K562 (cell line): ENCODE measurements at regions not wholly inside any gene's neighbourhood (a gene's known extent, or its start where the extent isn't known, plus 50 kb on each side); places are given as distances from the start of the nearest gene placed in this dataset.
A peak's percentile ranks its signal among the peaks of the same experiment; 100 is the strongest.

ENCODE experiments used
- ADNP ChIP-seq: fragments of 200-800 bp; sonication (Bioruptor generic); IDR thresholded peaks from 2 replicates; pipeline ENCODE4 v1.6.1; 2016; ENCODE audit warnings: missing genetic modification characterization, missing compliant biosample characterization
- ARID2 ChIP-seq: fragments of 450-650 bp; IDR thresholded peaks from 2 replicates; pipeline ENCODE4 v1.6.1; 2017; ENCODE audit warnings: antibody characterized with exemption, mild to moderate bottlenecking
- BRD9 ChIP-seq: fragments of 450-650 bp; IDR thresholded peaks from 2 replicates; pipeline ENCODE4 v1.6.1; 2018; ENCODE audit warnings: low read depth; ENCODE audit not compliant: partially characterized antibody
- FOXP4 ChIP-seq: sonication (generic); formaldehyde crosslinking; IDR thresholded peaks from 2 replicates; pipeline ENCODE4 v1.8.0; 2022; ENCODE audit warnings: mild to moderate bottlenecking, missing genetic modification reagents, borderline replicate concordance
- HMGN3 ChIP-seq: IDR thresholded peaks from 2 replicates; pipeline ENCODE4 v1.6.1; 2011; ENCODE audit warnings: borderline replicate concordance, low read depth, mild to moderate bottlenecking, mixed read lengths, low read length; ENCODE audit not compliant: insufficient read length; ENCODE audit errors: extremely low read depth
- IRF9 ChIP-seq: fragments of 450-650 bp; IDR thresholded peaks from 2 replicates; pipeline ENCODE4 v1.6.1; 2016; ENCODE audit warnings: missing biosample characterization, missing genetic modification characterization
- KHSRP ChIP-seq: fragments of 450-650 bp; IDR thresholded peaks from 2 replicates; pipeline ENCODE4 v1.6.1; 2017
- MCM7 ChIP-seq, 2 experiments: fragments of 450-650 bp; IDR thresholded peaks; 2 replicates each; pipeline ENCODE4 v1.6.1; 2016 to 2018
- MITF ChIP-seq: IDR thresholded peaks from 2 replicates; pipeline ENCODE4 v1.6.1; 2014; ENCODE audit warnings: antibody characterized with exemption
- MTA1 ChIP-seq: fragments of 450-650 bp; IDR thresholded peaks from 2 replicates; pipeline ENCODE4 v1.6.1; 2017; ENCODE audit warnings: borderline replicate concordance
- NCOA6 ChIP-seq: fragments of 450-650 bp; IDR thresholded peaks from 2 replicates; pipeline ENCODE4 v1.6.1; 2017; ENCODE audit warnings: mild to moderate bottlenecking
- OTX1 ChIP-seq: fragments of 450-650 bp; formaldehyde crosslinking; IDR thresholded peaks from 2 replicates; pipeline ENCODE4 v1.4.0; 2022; ENCODE audit warnings: mild to moderate bottlenecking
- PPARD ChIP-seq: fragments of 250-450 bp; sonication (Bioruptor Pico); IDR thresholded peaks from 2 replicates; pipeline ENCODE4 v1.8.0; 2022; ENCODE audit warnings: inconsistent platforms, mild to moderate bottlenecking, moderate library complexity
- RAD51 ChIP-seq: fragments of 450-650 bp; IDR thresholded peaks from 2 replicates; pipeline ENCODE4 v1.7.1; 2016; ENCODE audit warnings: low read depth, mild to moderate bottlenecking, borderline replicate concordance
- SLC30A9 ChIP-seq: fragments of 250-450 bp; sonication (Bioruptor Pico); IDR thresholded peaks from 2 replicates; pipeline ENCODE4 v1.8.0; 2022; ENCODE audit warnings: mild to moderate bottlenecking, moderate library complexity
- SUPT5H ChIP-seq: fragments of 450-650 bp; IDR thresholded peaks from 2 replicates; pipeline ENCODE4 v1.6.1; 2016
- TCFL5 ChIP-seq: fragments of 250-450 bp; sonication (Bioruptor Pico); conservative IDR thresholded peaks from 2 replicates; pipeline ENCODE4 v1.6.1; 2021; ENCODE audit warnings: mild to moderate bottlenecking, moderate library complexity, matching md5 sums
- TFAM ChIP-seq: fragments of 250-450 bp; sonication (Bioruptor Pico); conservative IDR thresholded peaks from 2 replicates; pipeline ENCODE4 v1.5.0; 2021; ENCODE audit warnings: mild to moderate bottlenecking, moderate library complexity
- TSC22D4 ChIP-seq: fragments of 450-650 bp; IDR thresholded peaks from 2 replicates; pipeline ENCODE4 v1.6.1; 2016; ENCODE audit warnings: missing genetic modification characterization, missing biosample characterization, control low read depth
- YY1 ChIP-seq, 3 experiments: IDR thresholded peaks; 2 replicates each; pipeline ENCODE4 v1.6.1; 2011; ENCODE audit warnings: low read length in 2 of 3, mild to moderate bottlenecking in 2 of 3, moderate library complexity in 2 of 3, borderline replicate concordance in 1 of 3, control low read depth in 1 of 3, low read depth in 1 of 3; ENCODE audit not compliant: insufficient read depth in 3 of 3, insufficient replicate concordance in 2 of 3, control insufficient read depth in 1 of 3, insufficient read length in 1 of 3; ENCODE audit errors: extremely low read depth in 1 of 3
- ZBTB17 ChIP-seq: fragments of 450-650 bp; formaldehyde crosslinking; IDR thresholded peaks from 2 replicates; pipeline ENCODE4 v1.4.0; 2020; ENCODE audit warnings: mild to moderate bottlenecking
- ZNF12 ChIP-seq: sonication (generic); formaldehyde crosslinking; IDR thresholded peaks from 2 replicates; pipeline ENCODE4 v1.4.0; 2020; ENCODE audit warnings: mild to moderate bottlenecking, missing genetic modification reagents
- ZNF197 ChIP-seq: fragments of 200-800 bp; sonication (Bioruptor generic); IDR thresholded peaks from 2 replicates; pipeline ENCODE4 v1.6.1; 2016; ENCODE audit warnings: low read depth, missing genetic modification characterization, missing compliant biosample characterization
- ZNF347 ChIP-seq: fragments of 450-650 bp; formaldehyde crosslinking; IDR thresholded peaks from 2 replicates; pipeline ENCODE4 v1.4.0; 2020; ENCODE audit warnings: low read depth, mild to moderate bottlenecking, moderate library complexity
- ZNF699 ChIP-seq: fragments of 250-450 bp; sonication (Bioruptor Pico); IDR thresholded peaks from 2 replicates; pipeline ENCODE4 v1.8.0; 2021; ENCODE audit warnings: mild to moderate bottlenecking, moderate library complexity; ENCODE audit not compliant: insufficient replicate concordance
- ZNF717 ChIP-seq: fragments of 250-450 bp; sonication (Bioruptor Pico); IDR thresholded peaks from 2 replicates; pipeline ENCODE4 v1.5.0; 2021
- ZSCAN32 ChIP-seq: fragments of 450-650 bp; formaldehyde crosslinking; IDR thresholded peaks from 2 replicates; pipeline ENCODE4 v1.4.0; 2020; ENCODE audit warnings: mild to moderate bottlenecking, moderate library complexity

- TF ChIP-seq YY1 (IDR thresholded peaks at IDR 0.05; ENCODE audit: borderline replicate concordance in 1 of 3, control insufficient read depth in 1 of 3, extremely low read depth in 1 of 3, insufficient read depth in 3 of 3, insufficient read length in 1 of 3, insufficient replicate concordance in 2 of 3, low read depth in 1 of 3, low read length in 2 of 3) (peak in 1 of 3 experiments; percentile 19), ZNF717 (no peak), ZNF12 (no peak), HMGN3 (no peak), ZNF347 (CRISPR knock-in tag) (no peak), ZNF699 (no peak), BRD9 (no peak), SLC30A9 (CRISPR knock-in tag) (no peak), ZNF197 (no peak), TCFL5 (CRISPR knock-in tag) (no peak), KHSRP (no peak), FOXP4 (CRISPR knock-in tag) (no peak), MITF (no peak), RAD51 (no peak), MTA1 (no peak), SUPT5H (peak; percentile 53; the same call in 1 of the 2 replicates), ARID2 (no peak), OTX1 (no peak), MCM7 (IDR thresholded peaks at IDR 0.05) (no peak), TSC22D4 (tag) (no peak), ADNP (tag) (no peak), ZSCAN32 (CRISPR knock-in tag) (no peak), TFAM (no peak), PPARD (CRISPR knock-in tag) (no peak), IRF9 (no peak), NCOA6 (no peak), ZBTB17 (CRISPR knock-in tag) (0 out of 2 replicates have a peak, but pooled peaks have one; percentile 47)
Measured at GRCh38 chr6:90458353-90459224, 128.3 kb downstream of the MAP3K7 start (continued).
